Pancreas (tissue), 10 donors: ENCODE measurements at regions not wholly inside any gene's neighbourhood (a gene's known extent, or its start where the extent isn't known, plus 50 kb on each side); places are given as distances from the start of the nearest gene placed in this dataset.

Source experiments
- ATAC-seq, 4 donors: fragments of 200-7000 bp; cut with Tn5 transposase; one replicate each; pipeline versions ENCODE4 v1.8.0 to v1.9.1; 2020; ENCODE audit warnings: mild to moderate bottlenecking in 4 of 4, moderate library complexity in 4 of 4
- DNase-seq, 6 donors: peaks; one replicate each; pipeline ENCODE4 v3.0.0-alpha.2; 2020
- FAIRE-seq: peaks from 2 replicates; lab custom pipeline; 2012; peaks lifted over from hg19 to GRCh38; lab: Jason Lieb, UNC
- H3K27ac ChIP-seq, 4 donors: fragments of 200-600 bp; sonication (generic); 1 replicate in 3 of 4; 2 replicates in 1 of 4; pipeline versions ENCODE4 v1.5.0 to v1.8.0; 2020
- H3K27me3 ChIP-seq, 4 donors: fragments of 200-600 bp; one replicate each; pipeline ENCODE4 v1.8.0; 2021
- H3K36me3 ChIP-seq, 3 donors: fragments of 200-600 bp; sonication (generic) in 1 of 3; one replicate each; pipeline versions ENCODE4 v1.5.0 to v1.8.0; 2020 to 2021
- H3K4me1 ChIP-seq, 3 donors: fragments of 200-600 bp; one replicate each; pipeline ENCODE4 v1.8.0; 2021
- H3K4me3 ChIP-seq, 4 donors: fragments of 200-600 bp; sonication (generic) in 2 of 4; one replicate each; pipeline versions ENCODE4 v1.5.0 to v1.8.0; 2020 to 2021
- H3K9me3 ChIP-seq, 4 donors: fragments of 200-600 bp; one replicate each; pipeline ENCODE4 v1.8.0; 2021
- CTCF ChIP-seq, 4 donors: fragments of 200-600 bp; sonication (generic) in 3 of 4; IDR thresholded peaks; one replicate each; pipeline versions ENCODE4 v1.5.0 to v1.8.0; 2021; ENCODE audit warnings: antibody characterized with exemption in 4 of 4
- WGBS, 2 donors: extraction: QIAGEN DNeasy Blood & Tissue Kit; methylation state at CpG; one replicate each; pipeline ENCODE4 v1.1.7; 2013; 5-methylcytosine and 5-hydroxymethylcytosine counted together
- intact Hi-C, 3 donors: fragments of 100-400 bp; cut with DNase I; formaldehyde crosslinking; loops; one replicate each; pipeline versions ENCODE4 v1.11.1 to v1.14.2; 2022
- donor health status: healthy with polysubstance abuse.
- donor health status: DM: no; HTN: no; CAD: no; lungs with moderate emphysema.
- donor health status: DM: no; HTN: no; CAD: no.
- donor health status: control.
- donor health status: control.
- donor health status: Bipolar disorder and iron deficiency.
- donor health status: DM: yes; HTN: yes; CAD: no.
- donor health status: DM: no; HTN: no; CAD: no.
- donor health status: DM: no; HTN: no; CAD: no.
- donor health status: DM: yes; HTN: yes; CAD: no.

- H3K9me3 ChIP-seq = no peaks in the 10 kb centered on the region
- intact Hi-C loops = no loop called here
- no peak for ATAC-seq
- no peak overlapping the region for H3K4me3 ChIP-seq
- no peak for DNase-seq
- TF ChIP-seq CTCF (IDR thresholded peaks at IDR 0.05) = no peak
- H3K27me3 ChIP-seq = peaks cover 0 to 6% (median 0%) of the 10 kb centered on the region in 4 donors
- 32 to 46% methylated on average over 1 of the region's 1 CpG for WGBS, 2 donors
- H3K36me3 ChIP-seq = no peaks in the 10 kb centered on the region
- H3K4me1 ChIP-seq = no peaks in the 10 kb centered on the region
- FAIRE-seq = no peak
- H3K27ac ChIP-seq = no peak overlapping the region
These were observed 95.3 kb upstream of the SLC27A6 start for GRCh38 chr5:128869970-128870369.

DNA sequence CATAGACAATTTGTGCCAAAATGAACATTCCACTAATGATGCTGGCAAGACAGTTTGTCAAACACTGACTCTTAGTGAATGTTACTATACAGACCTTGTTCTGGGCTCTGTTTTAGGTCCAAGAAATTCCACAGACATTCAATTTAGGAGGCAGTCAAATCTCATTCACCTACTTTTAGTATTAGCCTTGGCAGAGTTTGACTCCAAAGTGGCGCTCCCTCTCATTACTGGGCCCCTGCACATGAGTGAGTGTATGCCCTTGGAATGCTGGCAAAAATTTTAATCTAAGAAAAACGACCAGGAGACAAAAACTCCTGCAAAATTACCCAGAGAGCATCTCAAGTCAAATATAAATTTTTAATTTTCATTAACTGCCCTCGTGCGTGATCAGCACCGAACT, 94.9 kb upstream of the SLC27A6 start:
- WGBS, 2 donors = 66 to 72% methylated on average over 5 of the region's 5 CpGs
- DNase-seq = no peak
- Histone ChIP-seq H3K4me3 (no peak overlapping the region), H3K9me3 (no peaks in the 10 kb centered on the region), H3K27me3 (peaks cover 0 to 6% (median 0%) of the 10 kb centered on the region in 4 donors), H3K4me1 (no peaks in the 10 kb centered on the region), H3K36me3 (no peaks in the 10 kb centered on the region), H3K27ac (no peak overlapping the region)
- no peak for TF ChIP-seq CTCF (IDR thresholded peaks at IDR 0.05)
- intact Hi-C loops = no loop called here
- FAIRE-seq = no peak
- no peak for ATAC-seq

DNA sequence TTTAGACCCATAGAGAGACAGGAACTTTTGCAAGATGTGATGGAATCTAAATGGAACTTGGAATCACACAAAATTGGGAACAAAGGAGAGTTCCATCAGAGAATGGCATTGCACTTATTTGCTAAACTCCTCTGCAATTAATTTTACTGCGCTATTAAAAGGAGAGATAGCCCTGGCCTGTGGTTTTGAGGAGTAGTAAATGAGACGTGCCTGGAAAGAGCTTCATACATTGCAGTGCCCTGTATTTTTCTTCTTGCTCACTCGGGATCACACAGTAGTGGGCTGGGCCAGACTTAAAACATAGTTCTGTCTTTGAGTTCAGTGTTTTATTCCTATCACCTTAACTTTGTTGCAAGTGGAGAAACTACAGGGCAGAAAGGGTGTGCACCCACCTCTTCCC, 94.4 kb upstream of the SLC27A6 start:
- no peak for FAIRE-seq
- TF ChIP-seq CTCF (IDR thresholded peaks at IDR 0.05) = no peak
- H3K9me3 ChIP-seq = no peaks in the 10 kb centered on the region
- ATAC-seq = no peak
- no peak overlapping the region for H3K27ac ChIP-seq
- H3K4me3 ChIP-seq = no peak overlapping the region
- WGBS, 2 donors = 50 to 59% methylated on average over 3 of the region's 3 CpGs
- peaks cover 0 to 6% (median 0%) of the 10 kb centered on the region in 4 donors for H3K27me3 ChIP-seq
- intact Hi-C loops = no loop called here
- DNase-seq = no peak
- H3K36me3 ChIP-seq = no peaks in the 10 kb centered on the region
- H3K4me1 ChIP-seq = no peaks in the 10 kb centered on the region

DNA sequence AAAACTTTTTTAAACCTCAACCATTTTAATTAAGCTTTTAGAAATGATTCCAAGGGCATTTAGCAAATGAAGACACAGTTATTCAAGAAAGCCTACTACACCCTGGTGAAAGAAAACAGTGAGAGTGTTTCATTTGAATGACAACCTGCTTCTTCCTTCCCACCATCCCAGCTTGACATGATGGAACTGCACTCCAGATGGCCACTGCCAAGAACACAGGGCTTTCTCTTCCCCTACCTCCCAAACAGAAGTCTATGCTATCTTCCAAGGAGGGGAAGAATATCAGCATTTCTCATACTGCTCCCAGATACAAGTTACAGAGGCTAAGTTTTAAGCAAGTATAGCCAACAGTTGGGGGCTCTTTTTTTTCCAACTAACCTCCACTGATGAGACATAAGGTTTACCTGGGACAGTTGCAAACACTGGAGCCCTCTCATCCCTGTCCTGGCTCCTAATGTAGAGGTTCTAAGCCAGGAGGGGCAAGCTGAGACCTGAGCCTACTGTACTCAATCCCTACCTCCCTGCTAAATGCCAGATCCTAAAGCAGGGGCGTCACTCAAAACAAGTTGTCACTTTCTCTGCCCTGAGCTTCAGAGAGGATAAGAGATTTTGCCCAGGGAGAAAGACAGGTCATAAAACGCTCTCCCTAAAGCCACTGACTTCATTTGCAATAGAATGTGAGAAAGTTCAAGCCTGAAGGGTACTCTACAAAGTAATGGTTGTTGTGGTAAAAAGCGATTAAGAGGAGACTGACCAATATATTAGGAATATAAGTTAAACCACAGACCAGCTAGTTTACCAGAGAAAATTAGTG, 88.5 kb upstream of the SLC27A6 start:
- no peak for DNase-seq
- intact Hi-C loops = no loop called here
- H3K4me1 ChIP-seq = no peaks in the 10 kb centered on the region
- H3K9me3 ChIP-seq = no peaks in the 10 kb centered on the region
- H3K4me3 ChIP-seq = no peak overlapping the region
- no peak for TF ChIP-seq CTCF (IDR thresholded peaks at IDR 0.05)
- 40 to 49% methylated on average over 3 of the region's 3 CpGs for WGBS, 2 donors
- H3K27ac ChIP-seq = no peak overlapping the region
- no peak for ATAC-seq
- no peak for FAIRE-seq
- no peaks in the 10 kb centered on the region for H3K36me3 ChIP-seq
- H3K27me3 ChIP-seq = peaks cover 0 to 7% (median 4%) of the 10 kb centered on the region in 4 donors

DNA sequence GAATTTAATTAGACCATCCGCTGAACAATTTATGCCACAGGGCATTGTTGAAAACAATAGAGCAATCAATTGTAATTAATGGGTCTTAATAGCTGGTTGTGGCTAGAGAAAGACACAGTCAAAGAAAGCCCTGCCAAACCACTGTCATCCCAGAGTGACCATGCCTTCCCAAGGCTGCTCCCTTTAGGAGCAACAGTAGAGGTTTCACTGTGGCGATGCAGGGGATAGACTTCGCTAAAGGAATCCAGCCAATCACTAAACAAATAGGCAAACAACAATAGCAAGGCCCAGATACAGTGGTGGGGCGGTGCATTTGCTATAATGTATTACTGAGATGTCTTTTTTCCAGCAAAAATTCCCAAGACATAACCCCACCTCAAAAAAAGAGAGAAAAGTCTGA, 87.8 kb upstream of the SLC27A6 start:
- Histone ChIP-seq H3K27ac (no peak overlapping the region), H3K36me3 (no peaks in the 10 kb centered on the region), H3K9me3 (no peaks in the 10 kb centered on the region), H3K4me3 (no peak overlapping the region), H3K27me3 (peaks cover 0 to 7% (median 4%) of the 10 kb centered on the region in 4 donors), H3K4me1 (no peaks in the 10 kb centered on the region)
- DNase-seq = no peak
- no peak for ATAC-seq
- FAIRE-seq = no peak
- WGBS, 2 donors = 57 to 81% methylated on average over 4 of the region's 4 CpGs
- intact Hi-C loops = no loop called here
- no peak for TF ChIP-seq CTCF (IDR thresholded peaks at IDR 0.05)
